DOHH2 (cell line): ENCODE measurements at regions not wholly inside any gene's neighbourhood (a gene's known extent, or its start where the extent isn't known, plus 50 kb on each side); places are given as distances from the start of the nearest gene placed in this dataset.

Source experiments
- H3F3A ChIP-seq: fragments of 200-600 bp; sonication (generic), shearing (Covaris generic); 2 replicates; pipeline ENCODE4 v1.6.0; 2016; ENCODE audit warnings: antibody characterized with exemption, mild to moderate bottlenecking; ENCODE audit not compliant: control insufficient read depth, insufficient read depth
- H3K27ac ChIP-seq: fragments of 200-600 bp; sonication (generic); 2 replicates; pipeline ENCODE4 v1.5.1; 2014; ENCODE audit warnings: low read depth, mild to moderate bottlenecking, low read length, moderate library complexity
- H3K27me3 ChIP-seq: fragments of 200-600 bp; sonication (generic); 2 replicates; pipeline ENCODE4 v1.6.1; 2014; ENCODE audit warnings: mild to moderate bottlenecking, low read length, mixed read lengths; ENCODE audit not compliant: control insufficient read depth
- H3K36me3 ChIP-seq: fragments of 200-600 bp; sonication (generic); 2 replicates; pipeline ENCODE4 v1.6.1; 2014; ENCODE audit warnings: mild to moderate bottlenecking, low read length, moderate library complexity, mixed read lengths; ENCODE audit not compliant: control insufficient read depth
- H3K4me1 ChIP-seq: fragments of 200-600 bp; sonication (generic); 2 replicates; pipeline ENCODE4 v1.6.1; 2014; ENCODE audit warnings: mild to moderate bottlenecking, low read length, mixed read lengths; ENCODE audit not compliant: control insufficient read depth
- H3K4me2 ChIP-seq: fragments of 200-600 bp; sonication (generic); 2 replicates; pipeline ENCODE4 v1.6.0; 2014; ENCODE audit warnings: mild to moderate bottlenecking, low read length, moderate library complexity
- H3K4me3 ChIP-seq: fragments of 200-600 bp; sonication (generic); 2 replicates; pipeline ENCODE4 v1.5.1; 2014; ENCODE audit warnings: mild to moderate bottlenecking, low read length, mixed read lengths
- H3K79me2 ChIP-seq: fragments of 200-600 bp; sonication (generic); 2 replicates; pipeline ENCODE4 v1.6.1; 2014; ENCODE audit warnings: mild to moderate bottlenecking, low read length, mixed read lengths; ENCODE audit not compliant: control insufficient read depth
- H3K9me2 ChIP-seq: fragments of 200-600 bp; sonication (generic); replicated peaks from 2 replicates; pipeline ENCODE4 v1.6.1; 2014; ENCODE audit warnings: mild to moderate bottlenecking, low read length, mixed read lengths; ENCODE audit not compliant: control insufficient read depth
- H3K9me3 ChIP-seq: fragments of 200-600 bp; sonication (generic); 2 replicates; pipeline ENCODE4 v1.6.1; 2014; ENCODE audit warnings: antibody characterized with exemption, low read length, mixed read lengths; ENCODE audit not compliant: control insufficient read depth, insufficient read depth
- H4K20me1 ChIP-seq: fragments of 200-600 bp; sonication (generic); 2 replicates; pipeline ENCODE4 v1.6.0; 2014; ENCODE audit warnings: low read depth, mild to moderate bottlenecking, antibody characterized with exemption, low read length, moderate library complexity; ENCODE audit not compliant: control insufficient read depth, insufficient read depth
- EZH2phosphoT487 ChIP-seq: fragments of 200-600 bp; sonication (generic); IDR thresholded peaks from 2 replicates; pipeline ENCODE4 v1.6.1; 2017; ENCODE audit warnings: borderline replicate concordance, mild to moderate bottlenecking, antibody characterized with exemption, low read length, moderate library complexity, mixed read lengths
- TF ChIP-seq, protein P1 (sequence below): fragments of 200-600 bp; sonication (generic); IDR thresholded peaks from one replicate; pipeline ENCODE4 v1.5.1; 2014; ENCODE audit warnings: antibody characterized with exemption, mild to moderate bottlenecking, low read depth, low read length; ENCODE audit not compliant: poor library complexity, severe bottlenecking

DNA sequence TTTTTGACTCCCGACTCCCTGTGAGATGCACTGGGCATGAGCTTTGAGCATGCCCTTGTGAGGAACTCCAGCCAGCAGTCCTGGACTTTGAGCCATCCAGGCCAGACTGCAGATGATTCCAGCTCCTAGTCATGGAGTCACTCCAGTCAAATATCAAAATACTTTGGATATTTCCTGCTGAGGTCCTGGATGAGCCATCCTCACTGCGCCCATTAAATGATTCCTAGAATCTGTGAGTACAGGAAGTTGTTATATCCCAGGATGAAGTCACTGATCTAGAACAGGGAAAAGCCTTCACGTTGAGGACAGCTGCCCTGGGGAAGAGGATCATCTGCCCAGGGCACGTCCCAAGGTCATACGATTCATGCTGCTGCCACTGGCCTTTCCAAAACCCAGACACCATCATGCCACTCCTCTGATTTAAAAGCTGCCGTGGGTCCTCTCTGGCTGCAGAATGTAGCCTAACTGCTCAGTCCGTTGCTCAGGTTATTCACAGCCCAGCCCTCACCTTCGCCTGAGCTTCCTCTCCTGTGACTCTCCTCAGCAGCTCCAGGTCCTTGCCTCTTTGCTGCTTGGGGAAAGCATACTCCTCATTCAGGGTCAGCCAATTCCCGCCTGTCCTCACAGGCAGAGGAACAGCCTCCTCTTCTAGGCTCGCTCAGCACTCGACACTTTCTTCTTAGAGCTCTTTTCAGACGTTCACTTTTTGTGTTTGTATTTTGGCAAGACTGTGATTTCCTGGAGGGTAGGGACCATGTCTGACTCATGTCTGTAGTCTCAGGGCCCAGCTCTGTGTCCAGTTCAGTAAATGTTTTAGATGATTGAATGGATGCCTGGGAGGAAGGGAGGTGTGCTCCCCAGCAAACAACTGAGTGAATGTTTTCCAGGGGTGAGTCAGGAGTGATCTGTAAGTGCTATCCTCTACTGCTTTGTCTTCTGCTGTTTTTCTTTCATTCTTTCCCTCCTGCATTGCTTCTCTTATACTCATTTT is 157.8 kb downstream of the SNX10 start:
- Histone ChIP-seq H3K27ac (no peak overlapping the region), H3K4me1 (no peaks in the 10 kb centered on the region), H3K79me2 (no peaks in the 10 kb centered on the region), H3K4me3 (no peak overlapping the region), H3K36me3 (no peaks in the 10 kb centered on the region), H3K4me2 (no peak overlapping the region), H3K9me3 (no peaks in the 10 kb centered on the region), H4K20me1 (no peaks in the 10 kb centered on the region), H3K27me3 (peaks cover 4% of the 10 kb centered on the region; the same call in 1 of the 2 replicates), H3F3A (no peaks in the 10 kb centered on the region), H3K9me2 (no peaks in the 10 kb centered on the region)
- TF ChIP-seq EZH2phosphoT487: no peak
- TF ChIP-seq, protein P1, sequence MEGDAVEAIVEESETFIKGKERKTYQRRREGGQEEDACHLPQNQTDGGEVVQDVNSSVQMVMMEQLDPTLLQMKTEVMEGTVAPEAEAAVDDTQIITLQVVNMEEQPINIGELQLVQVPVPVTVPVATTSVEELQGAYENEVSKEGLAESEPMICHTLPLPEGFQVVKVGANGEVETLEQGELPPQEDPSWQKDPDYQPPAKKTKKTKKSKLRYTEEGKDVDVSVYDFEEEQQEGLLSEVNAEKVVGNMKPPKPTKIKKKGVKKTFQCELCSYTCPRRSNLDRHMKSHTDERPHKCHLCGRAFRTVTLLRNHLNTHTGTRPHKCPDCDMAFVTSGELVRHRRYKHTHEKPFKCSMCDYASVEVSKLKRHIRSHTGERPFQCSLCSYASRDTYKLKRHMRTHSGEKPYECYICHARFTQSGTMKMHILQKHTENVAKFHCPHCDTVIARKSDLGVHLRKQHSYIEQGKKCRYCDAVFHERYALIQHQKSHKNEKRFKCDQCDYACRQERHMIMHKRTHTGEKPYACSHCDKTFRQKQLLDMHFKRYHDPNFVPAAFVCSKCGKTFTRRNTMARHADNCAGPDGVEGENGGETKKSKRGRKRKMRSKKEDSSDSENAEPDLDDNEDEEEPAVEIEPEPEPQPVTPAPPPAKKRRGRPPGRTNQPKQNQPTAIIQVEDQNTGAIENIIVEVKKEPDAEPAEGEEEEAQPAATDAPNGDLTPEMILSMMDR: no peak

DNA sequence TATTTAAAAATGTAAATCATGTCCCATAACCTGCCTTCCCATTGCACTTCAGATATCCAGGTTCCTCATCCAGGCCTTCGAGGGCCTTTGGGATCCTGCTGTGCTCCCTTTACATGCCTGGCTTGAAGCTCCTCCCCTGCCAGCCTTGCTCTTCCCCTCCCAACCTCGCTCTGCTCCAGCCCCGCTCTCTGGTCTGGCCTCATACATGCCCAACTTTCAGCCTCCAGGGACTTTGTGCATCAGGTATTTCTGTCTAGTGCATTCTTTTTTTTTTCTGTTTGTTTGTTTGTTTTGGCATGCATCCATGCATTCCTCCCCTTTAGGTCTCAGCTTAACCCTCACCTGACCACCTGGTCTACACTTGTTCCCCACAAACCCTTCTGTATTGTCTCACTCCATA is 160.3 kb downstream of the SNX10 start:
- Histone ChIP-seq H3K4me3 (no peak overlapping the region), H4K20me1 (no peaks in the 10 kb centered on the region), H3K9me3 (no peaks in the 10 kb centered on the region), H3K4me1 (no peaks in the 10 kb centered on the region), H3K27ac (no peak overlapping the region), H3F3A (no peaks in the 10 kb centered on the region), H3K79me2 (no peaks in the 10 kb centered on the region), H3K27me3 (peaks cover 4% of the 10 kb centered on the region; the same call in 1 of the 2 replicates), H3K36me3 (no peaks in the 10 kb centered on the region), H3K9me2 (no peaks in the 10 kb centered on the region), H3K4me2 (no peak overlapping the region)
- TF ChIP-seq, protein P1: no peak
- no peak for TF ChIP-seq EZH2phosphoT487

DNA sequence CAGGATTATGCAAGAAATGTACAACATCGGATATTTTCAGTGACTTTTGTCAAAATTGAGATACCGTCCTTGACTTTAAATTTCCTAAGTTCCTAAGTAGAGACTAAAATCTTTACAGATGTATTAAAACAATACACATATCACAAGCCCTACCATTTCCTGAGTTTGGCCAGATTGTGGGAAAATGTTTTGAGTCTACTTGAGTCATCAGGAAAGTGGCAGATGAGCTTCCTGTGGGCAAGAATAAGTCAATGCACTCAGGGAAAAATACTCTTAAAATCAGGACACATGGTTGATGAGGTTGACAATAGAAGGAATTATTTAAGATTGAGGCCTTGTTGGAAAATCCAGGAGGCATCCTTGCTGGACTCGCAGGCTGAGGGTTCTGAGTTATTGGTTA is 162.5 kb downstream of the SNX10 start:
- Histone ChIP-seq H3K9me2 (no peaks in the 10 kb centered on the region), H3K4me2 (no peak overlapping the region), H3K36me3 (no peaks in the 10 kb centered on the region), H3K9me3 (no peaks in the 10 kb centered on the region), H3K27me3 (peaks cover 5% of the 10 kb centered on the region), H3K27ac (no peak overlapping the region), H3F3A (no peaks in the 10 kb centered on the region), H3K4me3 (no peak overlapping the region), H4K20me1 (no peaks in the 10 kb centered on the region), H3K4me1 (no peaks in the 10 kb centered on the region), H3K79me2 (no peaks in the 10 kb centered on the region)
- TF ChIP-seq, protein P1: no peak
- TF ChIP-seq EZH2phosphoT487: no peak
